ENCODE measurements at regions not wholly inside any gene's neighbourhood (a gene's known extent, or its start where the extent isn't known, plus 50 kb on each side); places are given as distances from the start of the nearest gene placed in this dataset.
A peak's percentile ranks its signal among the peaks of the same experiment; 100 is the strongest.
"Not testable (repeated sequence)": the region's sequence is repeated elsewhere in the genome, so short reads cannot be mapped to it uniquely, and the experiment has no call there.

GRCh38 chr6:168844821-168845609, 404.0 kb downstream of the SMOC2 start:
- peaks cover 0 to 15% of the 10 kb centered on the region in 2 donors for H3K9me3 ChIP-seq
- ATAC-seq (no peak), DNase-seq (no peak)
- no peak overlapping the region for H3K27ac ChIP-seq
- H3K36me3 ChIP-seq = no peaks in the 10 kb centered on the region
- intact Hi-C loops (cut with DNase I) = no loop called here
- no peak overlapping the region for H3K4me3 ChIP-seq
- no peaks in the 10 kb centered on the region for H3K4me1 ChIP-seq
- TF ChIP-seq CTCF (IDR thresholded peaks at IDR 0.05) = no peak
- peaks cover 0 to 7% of the 10 kb centered on the region in 2 donors for H3K27me3 ChIP-seq

DNA sequence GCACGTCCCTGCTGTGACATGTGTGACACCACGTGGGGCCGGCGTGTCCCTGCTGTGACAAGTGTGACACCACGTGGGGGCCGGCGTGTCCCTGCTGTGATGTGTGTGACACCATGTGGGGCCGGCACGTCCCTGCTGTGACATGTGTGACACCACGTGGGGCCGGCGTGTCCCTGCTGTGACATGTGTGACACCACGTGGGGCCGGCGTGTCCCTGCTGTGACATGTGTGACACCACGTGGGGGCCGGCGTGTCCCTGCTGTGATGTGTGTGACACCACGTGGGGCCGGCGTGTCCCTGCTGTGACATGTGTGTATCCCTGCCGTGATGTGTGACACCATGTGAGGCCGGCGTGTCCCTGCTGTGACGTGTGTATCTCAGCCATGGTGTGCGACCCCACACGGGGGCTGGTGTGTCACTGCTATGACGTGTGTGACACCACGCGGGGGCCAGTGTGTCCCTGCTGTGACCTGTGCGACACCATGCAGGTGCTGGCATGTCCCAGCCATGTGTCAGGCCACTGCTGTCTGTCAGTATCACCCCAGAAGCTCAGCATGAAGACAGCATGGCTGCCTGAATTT, 401.7 kb downstream of the SMOC2 start:
- intact Hi-C loops (cut with DNase I); H3K4me3 ChIP-seq; H3K27ac ChIP-seq; DNase-seq; H3K4me1 ChIP-seq; H3K36me3 ChIP-seq; ATAC-seq: not testable (repeated sequence)
- H3K9me3 ChIP-seq = peaks cover 0 to 15% of the 10 kb centered on the region in 2 donors
- peaks cover 0 to 13% of the 10 kb centered on the region in 2 donors for H3K27me3 ChIP-seq

DNA sequence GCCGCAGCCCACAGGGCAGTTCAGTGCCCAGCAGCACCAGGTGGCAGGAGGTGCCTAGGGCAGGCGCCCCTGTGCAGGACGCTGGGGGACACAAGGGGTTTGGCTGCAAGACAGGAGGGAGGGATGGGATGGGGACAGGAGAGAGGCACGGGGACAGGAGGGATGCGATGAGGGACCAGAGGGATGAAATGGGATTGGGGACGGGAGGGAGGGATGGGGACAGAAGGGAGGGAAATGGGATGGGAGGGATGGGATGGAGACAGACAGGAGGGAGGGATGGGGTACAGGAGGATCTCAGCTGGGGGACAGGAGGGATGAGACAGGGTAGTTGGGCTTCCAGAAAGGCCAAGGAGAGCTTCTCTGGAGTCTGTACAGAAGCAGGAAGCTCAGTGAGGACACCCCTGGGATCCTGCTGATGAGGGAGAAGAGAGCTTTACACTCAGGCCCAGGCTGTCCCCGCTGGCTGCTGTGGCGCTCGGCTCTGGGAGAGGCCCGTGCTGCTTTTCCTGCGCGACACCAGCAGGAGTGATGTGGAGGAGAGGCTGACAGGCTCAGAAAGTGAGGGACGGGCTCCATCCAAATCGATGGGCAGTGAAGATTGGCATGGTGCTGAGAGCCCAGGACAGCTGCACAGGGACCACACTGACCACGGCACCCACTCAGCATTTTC, 400.8 kb downstream of the SMOC2 start:
- no peak overlapping the region for H3K4me3 ChIP-seq
- H3K36me3 ChIP-seq = no peaks in the 10 kb centered on the region
- H3K9me3 ChIP-seq = peaks cover 0 to 15% of the 10 kb centered on the region in 2 donors
- H3K27ac ChIP-seq = no peak overlapping the region
- TF ChIP-seq CTCF (IDR thresholded peaks at IDR 0.05) = no peak
- DNase-seq = no peak
- intact Hi-C loops (cut with DNase I) = no loop called here
- no peaks in the 10 kb centered on the region for H3K4me1 ChIP-seq
- ATAC-seq = no peak
- peaks cover 0 to 13% of the 10 kb centered on the region in 2 donors for H3K27me3 ChIP-seq

DNA sequence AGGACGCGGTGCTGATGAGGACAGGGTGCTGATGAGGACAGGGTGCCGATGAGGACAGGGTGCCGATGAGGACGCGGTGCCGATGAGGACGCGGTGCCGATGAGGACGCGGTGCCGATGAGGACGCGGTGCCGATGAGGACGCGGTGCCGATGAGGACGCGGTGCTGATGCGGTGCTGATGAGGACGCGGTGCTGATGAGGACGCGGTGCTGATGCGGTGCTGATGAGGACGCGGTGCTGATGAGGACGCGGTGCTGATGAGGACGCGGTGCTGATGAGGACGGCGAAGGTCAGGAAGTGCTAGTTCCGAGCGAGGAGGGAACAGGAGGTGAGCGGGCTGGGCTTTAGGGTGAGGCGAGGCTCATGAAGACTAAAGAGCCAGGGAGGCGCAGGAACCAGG, 399.9 kb downstream of the SMOC2 start:
- H3K4me3 ChIP-seq; H3K36me3 ChIP-seq; H3K4me1 ChIP-seq; H3K27ac ChIP-seq; ATAC-seq; intact Hi-C loops (cut with DNase I): not testable (repeated sequence)
- DNase-seq = peak in 1 of 4 donors; percentile 99
- H3K9me3 ChIP-seq = peaks cover 0 to 19% of the 10 kb centered on the region in 2 donors
- peaks cover 4 to 20% of the 10 kb centered on the region in 2 donors for H3K27me3 ChIP-seq

- DNase-seq = peak in 1 of 4 donors; percentile 84
- intact Hi-C loops (cut with DNase I); H3K4me3 ChIP-seq; ATAC-seq; H3K4me1 ChIP-seq; H3K36me3 ChIP-seq; H3K27ac ChIP-seq: not testable (repeated sequence)
- Histone ChIP-seq H3K9me3 (peaks cover 0 to 19% of the 10 kb centered on the region in 2 donors), H3K27me3 (peaks cover 4 to 24% of the 10 kb centered on the region in 2 donors)
Observed at GRCh38 chr6:168840299-168840698, 399.3 kb downstream of the SMOC2 start.

DNA sequence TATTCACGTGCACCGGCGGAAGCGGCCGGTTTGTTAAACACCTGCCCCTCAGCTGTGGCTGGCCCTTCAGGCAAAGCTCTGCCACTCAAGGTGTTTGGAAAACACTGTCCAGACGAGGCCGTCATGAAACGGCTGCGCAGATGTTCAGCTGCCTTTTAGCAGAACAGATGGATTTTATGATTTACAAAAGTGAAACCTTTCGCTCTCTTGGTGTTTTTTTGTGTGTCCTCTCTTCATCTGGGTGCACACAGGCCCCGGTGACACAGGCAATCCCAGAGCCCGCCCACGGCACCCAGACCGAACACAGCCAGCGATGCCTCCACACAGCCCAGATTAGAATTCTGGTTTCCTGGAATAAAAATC, 397.0 kb downstream of the SMOC2 start:
- H3K27ac ChIP-seq = no peak overlapping the region
- H3K4me3 ChIP-seq = no peak overlapping the region
- H3K4me1 ChIP-seq = no peaks in the 10 kb centered on the region
- no peak for DNase-seq
- H3K27me3 ChIP-seq = peaks cover 4 to 38% of the 10 kb centered on the region in 2 donors
- intact Hi-C loops (cut with DNase I) = no loop called here
- H3K9me3 ChIP-seq = peaks cover 0 to 19% of the 10 kb centered on the region in 2 donors
- TF ChIP-seq CTCF (IDR thresholded peaks at IDR 0.05) = no peak
- no peak for ATAC-seq
- no peaks in the 10 kb centered on the region for H3K36me3 ChIP-seq
